HG03066 (cell line): ENCODE measurements at regions not wholly inside any gene's neighbourhood (a gene's known extent, or its start where the extent isn't known, plus 50 kb on each side); places are given as distances from the start of the nearest gene placed in this dataset.
"Not testable (repeated sequence)": the region's sequence is repeated elsewhere in the genome, so short reads cannot be mapped to it uniquely, and the experiment has no call there.

Source experiments
- ATAC-seq: cut with Tn5 transposase; IDR thresholded peaks from one replicate; pipeline ENCODE4 v1.9.1; 2021; ENCODE audit warnings: low read depth; ENCODE audit not compliant: unreplicated experiment

GRCh38 chr11:13166036-13166435, 111.6 kb upstream of the BMAL1 start:
- ATAC-seq: no peak

GRCh38 chr11:13168271-13168670, 109.3 kb upstream of the BMAL1 start:
- no peak for ATAC-seq

GRCh38 chr11:13169709-13170108, 107.9 kb upstream of the BMAL1 start:
- ATAC-seq: no peak

DNA sequence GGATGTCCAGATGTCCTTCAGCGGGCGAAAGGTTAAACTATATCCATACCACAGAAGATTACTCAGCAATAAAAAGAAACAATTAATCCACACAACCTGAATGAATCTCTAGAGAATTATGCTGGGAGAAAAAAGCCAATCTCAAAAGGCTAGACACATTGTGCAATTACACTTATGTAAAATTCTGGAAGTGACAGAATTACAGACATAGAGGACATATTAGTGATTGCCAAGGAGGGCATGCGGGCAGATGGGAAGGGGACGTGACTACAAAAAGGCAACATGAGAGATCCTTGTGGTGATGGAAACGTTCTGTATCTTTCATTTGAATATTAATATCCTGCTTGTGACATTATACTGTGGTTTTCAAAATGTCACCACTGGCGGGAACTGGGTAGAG, 103.5 kb upstream of the BMAL1 start:
- no peak for ATAC-seq

DNA sequence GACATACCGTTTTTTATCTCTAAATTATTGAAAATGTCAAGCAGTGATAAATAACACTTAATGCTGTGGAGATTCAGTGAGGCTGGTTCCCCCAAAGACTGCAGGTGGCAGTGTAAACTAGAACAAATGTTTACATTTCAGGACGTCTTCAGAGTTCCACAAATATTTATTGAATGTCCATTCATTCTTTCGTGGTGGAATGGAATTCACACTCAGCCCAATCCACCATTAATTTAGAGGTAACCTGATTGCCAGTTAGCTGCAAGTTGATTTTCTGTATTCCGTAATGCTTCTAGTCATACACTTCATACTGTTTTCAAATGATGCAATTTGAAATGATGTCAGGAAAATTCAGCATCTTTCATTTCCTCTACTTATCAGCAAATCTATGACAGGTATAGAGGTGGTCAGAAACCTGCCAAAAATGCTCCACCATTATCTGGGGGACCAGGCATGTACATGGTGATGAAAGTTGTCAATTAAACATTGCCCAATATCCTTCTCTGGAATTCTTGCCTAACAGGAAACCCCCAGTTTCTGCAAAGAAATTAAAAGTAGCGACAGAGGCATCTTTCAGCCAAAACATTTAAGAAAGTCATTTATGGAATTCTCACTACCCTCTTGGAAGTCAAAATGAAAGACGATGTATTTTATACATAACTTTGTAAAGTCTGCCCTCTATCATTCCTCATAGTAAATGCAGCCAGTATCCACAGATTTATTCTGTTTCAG, 94.3 kb upstream of the BMAL1 start:
- ATAC-seq: peak; percentile 56

DNA sequence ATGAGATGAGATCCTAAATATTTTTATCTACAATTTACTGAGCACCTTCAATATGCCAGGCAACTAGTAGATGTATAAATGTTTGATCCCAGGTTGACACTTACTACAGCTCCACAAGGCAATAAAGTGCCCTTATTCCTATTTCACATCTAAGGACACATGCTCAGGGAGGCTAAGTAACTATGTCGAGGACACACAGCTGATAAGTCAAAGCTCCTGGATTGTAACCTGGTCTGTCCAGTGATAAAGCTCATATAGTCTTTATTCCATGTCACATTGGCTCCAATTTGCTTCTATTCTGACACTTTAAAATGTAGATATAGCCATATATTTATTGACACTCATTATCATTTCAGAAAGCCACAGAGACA, 93.8 kb upstream of the BMAL1 start:
- no peak for ATAC-seq

DNA sequence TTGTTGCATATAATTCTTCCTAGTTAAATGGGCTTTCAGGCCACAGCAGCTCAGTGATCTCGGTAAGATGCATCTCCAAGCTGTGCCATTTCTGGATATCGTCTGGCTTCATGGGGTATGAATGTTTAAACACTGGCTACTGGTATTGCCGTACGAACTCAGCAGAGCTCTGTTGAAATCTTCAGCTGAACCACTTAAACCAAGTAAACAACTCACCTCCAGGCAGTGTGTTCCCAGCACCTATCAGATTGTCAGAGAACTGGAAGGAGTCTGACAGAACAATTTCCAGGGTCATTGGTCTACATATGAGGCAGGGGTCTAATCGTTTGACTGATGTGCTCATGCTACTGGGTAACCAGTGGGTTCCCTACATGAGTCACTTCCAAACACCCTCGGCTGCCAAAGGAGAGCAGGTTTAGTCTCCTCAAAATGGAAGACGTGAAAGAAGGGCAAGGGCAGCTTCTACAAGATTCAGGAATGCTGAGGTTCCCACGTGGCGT, 93.2 kb upstream of the BMAL1 start:
- no peak for ATAC-seq

DNA sequence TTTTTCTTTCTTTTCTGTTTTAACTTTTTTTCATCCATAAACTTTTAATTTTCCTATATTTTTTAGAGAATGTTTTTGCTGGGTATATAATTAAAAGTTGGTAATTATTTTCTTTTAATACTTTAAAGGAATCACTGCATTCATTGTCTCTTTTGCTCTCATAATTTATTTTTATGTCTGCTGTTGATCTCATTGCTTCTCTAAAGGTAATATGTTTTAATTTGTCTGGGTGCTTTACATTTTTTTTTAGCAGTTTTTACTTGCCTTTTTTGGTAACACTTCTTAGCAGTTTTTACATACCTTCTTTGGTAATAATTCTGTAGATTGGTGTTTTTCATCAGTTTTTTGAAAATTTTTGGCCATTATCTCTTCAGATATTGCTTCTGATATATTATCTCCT, 89.4 kb upstream of the BMAL1 start:
- ATAC-seq: no peak

- no peak for ATAC-seq
Observed at GRCh38 chr11:13189561-13190426, 87.8 kb upstream of the BMAL1 start.

- no peak for ATAC-seq
Observed at GRCh38 chr11:13193613-13194012, 84.0 kb upstream of the BMAL1 start.

- ATAC-seq: not testable (repeated sequence)
Observed at GRCh38 chr11:13197374-13197773, 80.2 kb upstream of the BMAL1 start.

DNA sequence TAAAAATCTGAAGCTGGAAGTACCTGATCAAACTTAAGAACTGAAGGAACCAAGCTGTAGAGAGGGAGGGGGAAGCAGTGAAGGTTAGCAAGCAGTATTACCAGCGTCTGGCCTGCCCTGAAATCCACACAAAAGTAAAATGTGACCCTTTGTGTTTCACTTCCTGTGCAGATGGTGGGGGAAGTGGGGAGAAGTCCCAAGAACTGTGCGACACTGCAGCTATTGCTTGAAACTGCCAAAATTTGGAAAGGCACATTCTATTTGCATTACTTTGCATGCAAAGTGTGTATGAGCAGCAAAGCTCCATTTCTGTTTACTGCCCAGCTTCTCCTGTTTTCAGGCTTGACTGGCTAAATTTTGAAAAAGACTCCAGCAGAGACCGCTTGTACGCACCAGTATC, 72.1 kb upstream of the BMAL1 start:
- peak; percentile 69 for ATAC-seq

DNA sequence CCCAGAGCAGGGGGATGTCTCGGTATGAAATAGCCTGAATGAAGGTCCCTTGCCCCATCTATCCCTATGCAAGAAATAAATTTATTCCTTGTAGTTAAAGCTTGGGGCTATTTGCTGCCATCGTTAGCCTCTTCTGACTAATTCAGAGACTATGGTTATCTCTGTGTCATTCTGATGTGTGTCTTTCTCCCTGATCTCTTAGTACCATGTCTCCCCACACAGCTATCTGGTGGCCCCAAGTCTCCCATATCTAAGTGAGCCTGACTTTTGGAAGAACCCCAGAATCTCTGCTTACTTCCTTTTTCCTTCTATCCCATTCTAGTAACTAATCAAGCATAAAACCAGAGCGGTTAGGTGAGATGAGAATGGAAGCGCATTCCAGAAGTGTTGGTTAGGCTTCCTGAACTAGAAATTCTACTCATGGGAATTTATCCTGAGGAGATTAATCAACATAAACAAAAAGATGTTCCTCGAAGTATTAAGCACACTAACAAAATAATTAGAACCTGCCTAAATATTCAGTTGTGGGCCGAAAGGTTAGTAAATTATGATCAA, 71.4 kb upstream of the BMAL1 start:
- no peak for ATAC-seq

DNA sequence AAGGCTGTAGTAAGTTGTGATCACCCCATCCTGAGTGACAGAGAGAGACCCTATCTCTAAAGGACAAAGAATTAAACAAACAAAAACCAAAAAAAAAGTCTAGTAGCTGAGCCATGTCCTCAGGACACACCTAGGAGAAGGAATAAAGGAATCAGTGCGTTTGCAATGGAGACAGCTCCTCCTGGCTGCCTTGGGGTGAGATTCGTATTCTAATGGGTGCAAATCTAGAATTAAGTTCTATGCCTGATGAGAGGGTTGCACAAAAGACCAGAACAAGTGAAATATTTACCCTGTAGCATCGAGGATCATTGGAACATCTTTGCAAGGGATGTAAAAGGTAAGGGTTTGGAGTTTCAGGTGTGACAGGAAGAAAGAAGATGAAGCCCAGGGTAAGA, 70.3 kb upstream of the BMAL1 start:
- ATAC-seq: no peak

- no peak for ATAC-seq
Observed at GRCh38 chr11:13207665-13208594, 69.7 kb upstream of the BMAL1 start.

DNA sequence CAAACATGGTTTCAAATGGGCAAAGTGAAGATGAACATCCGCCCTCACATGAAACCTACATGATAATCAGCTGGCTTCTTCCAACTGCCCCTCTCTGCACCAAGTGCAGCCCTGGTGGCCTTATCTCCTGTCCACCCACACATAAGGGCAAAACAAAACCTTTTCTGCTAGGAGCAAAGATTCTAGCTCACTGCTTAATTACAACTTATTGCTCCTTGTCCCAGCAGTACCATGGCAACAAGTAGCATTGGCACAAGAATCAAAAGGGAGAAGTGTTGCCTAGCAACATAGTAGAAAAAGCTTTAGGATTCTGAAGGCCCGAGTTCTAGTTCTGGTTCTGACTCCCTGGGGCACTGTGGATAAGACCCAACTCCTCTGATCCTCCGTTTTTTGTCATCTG, 68.7 kb upstream of the BMAL1 start:
- ATAC-seq: no peak

DNA sequence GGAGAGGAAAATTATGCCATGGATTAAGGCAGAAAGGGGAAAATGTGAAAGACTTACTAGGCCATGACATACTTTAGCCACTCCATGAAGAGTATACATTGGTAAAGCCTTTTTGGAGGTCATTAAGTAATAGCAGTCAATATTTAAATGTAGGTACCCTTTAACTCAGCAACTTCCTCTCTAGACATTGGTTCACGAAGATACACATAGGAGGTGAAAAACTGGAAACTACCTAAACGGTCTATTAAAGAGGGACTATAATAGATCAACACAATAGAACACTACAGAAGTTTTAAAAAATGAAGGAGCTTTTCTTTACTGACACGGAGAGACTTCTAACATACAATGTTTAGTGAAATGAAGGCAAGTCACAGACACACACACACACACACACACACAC, 68.2 kb upstream of the BMAL1 start:
- no peak for ATAC-seq

DNA sequence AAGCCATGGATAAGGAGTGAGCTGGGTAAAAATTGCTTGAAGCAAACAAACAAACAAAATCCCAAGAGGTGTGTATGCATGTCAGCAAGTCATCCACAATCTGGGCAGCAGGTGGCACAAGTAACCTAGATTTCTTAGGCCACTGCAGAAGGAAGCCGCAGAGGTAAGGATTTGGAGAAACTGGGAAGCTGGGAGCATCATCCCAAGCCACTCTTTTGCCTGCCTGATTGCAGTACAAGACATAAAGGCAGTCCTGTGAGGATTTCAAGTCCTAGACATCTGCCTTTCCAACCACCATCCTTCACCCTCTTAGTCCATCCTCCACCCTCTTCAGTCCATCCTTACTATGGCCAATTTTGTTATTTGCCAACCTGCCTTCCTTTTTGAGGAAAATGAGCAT, 67.2 kb upstream of the BMAL1 start:
- no peak for ATAC-seq

DNA sequence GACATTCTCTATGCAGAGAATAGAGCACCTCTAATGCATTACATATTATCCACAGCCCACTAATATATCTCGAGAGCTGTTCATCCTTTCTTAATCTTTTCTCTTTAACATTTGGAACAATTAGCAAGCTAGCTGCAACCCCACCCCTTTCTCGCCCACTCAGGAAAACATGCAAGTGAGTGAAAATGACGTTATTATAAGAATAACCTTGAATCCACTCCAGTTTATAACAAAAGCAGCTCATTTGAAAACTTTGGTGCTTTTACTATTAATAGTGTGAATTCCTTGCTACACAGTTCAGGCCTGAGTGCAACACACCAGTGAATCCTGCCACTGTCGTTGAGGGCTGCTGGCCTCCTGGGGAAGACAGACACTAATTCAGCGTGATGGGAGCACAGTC, 63.3 kb upstream of the BMAL1 start:
- ATAC-seq: no peak

DNA sequence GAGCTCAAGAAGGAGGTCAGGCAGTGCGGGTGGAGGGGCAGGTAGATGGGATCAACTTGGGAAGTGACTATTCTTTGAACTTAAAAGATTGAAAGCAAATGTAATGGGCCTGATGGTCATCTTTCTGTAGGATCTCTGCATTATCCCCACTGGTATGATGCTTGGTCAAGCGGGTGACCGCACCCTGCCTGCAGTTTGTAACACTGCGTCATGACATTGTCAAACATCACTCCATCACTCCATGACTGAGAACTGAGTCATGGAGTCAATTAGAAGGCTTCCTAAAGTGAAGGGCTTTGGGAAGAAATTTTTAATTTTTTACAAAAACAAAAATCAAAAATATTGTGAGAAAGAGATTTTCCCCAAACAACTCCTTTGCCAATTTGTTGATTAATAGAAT, 62.4 kb upstream of the BMAL1 start:
- ATAC-seq: no peak
